ENCODE measurements at regions not wholly inside any gene's neighbourhood (a gene's known extent, or its start where the extent isn't known, plus 50 kb on each side); places are given as distances from the start of the nearest gene placed in this dataset.

- no peak overlapping the region for H3K4me3 ChIP-seq (ENCODE audit: low read length)
- no peak for TF ChIP-seq CTCF (conservative IDR thresholded peaks at IDR 0.05; ENCODE audit: low read depth, low read length)
- no peak for DNase-seq (ENCODE audit: low read depth)
Observed at GRCh38 chr6:165894171-165894825, 231.3 kb upstream of the PDE10A start.

- H3K4me3 ChIP-seq (ENCODE audit: low read length), result no peak overlapping the region
- TF ChIP-seq CTCF (conservative IDR thresholded peaks at IDR 0.05; ENCODE audit: low read depth, low read length), result no peak
- no peak for DNase-seq (ENCODE audit: low read depth)
Observed at GRCh38 chr6:165893431-165893830, 230.4 kb upstream of the PDE10A start.

- no peak for DNase-seq (ENCODE audit: low read depth)
- peak; percentile 18 for TF ChIP-seq CTCF (conservative IDR thresholded peaks at IDR 0.05; ENCODE audit: low read depth, low read length)
- H3K4me3 ChIP-seq (ENCODE audit: low read length), result no peak overlapping the region
Observed at GRCh38 chr6:165891320-165891719, 228.3 kb upstream of the PDE10A start.

GRCh38 chr6:165890404-165890735 is 227.3 kb upstream of the PDE10A start:
- no peak overlapping the region for H3K4me3 ChIP-seq (ENCODE audit: low read length)
- TF ChIP-seq CTCF (conservative IDR thresholded peaks at IDR 0.05; ENCODE audit: low read depth, low read length), result no peak
- no peak for DNase-seq (ENCODE audit: low read depth)

- TF ChIP-seq CTCF (conservative IDR thresholded peaks at IDR 0.05; ENCODE audit: low read depth, low read length), result peak; percentile 85
- no peak for DNase-seq (ENCODE audit: low read depth)
- H3K4me3 ChIP-seq (ENCODE audit: low read length), result no peak overlapping the region
Observed at GRCh38 chr6:165889636-165890403, 226.8 kb upstream of the PDE10A start.

GRCh38 chr6:165886169-165886568 is 223.1 kb upstream of the PDE10A start:
- no peak for TF ChIP-seq CTCF (conservative IDR thresholded peaks at IDR 0.05; ENCODE audit: low read depth, low read length)
- no peak for DNase-seq (ENCODE audit: low read depth)
- no peak overlapping the region for H3K4me3 ChIP-seq (ENCODE audit: low read length)

Measured in retinal pigment epithelial cell (primary cell).